ENCODE measurements at regions not wholly inside any gene's neighbourhood (a gene's known extent, or its start where the extent isn't known, plus 50 kb on each side); places are given as distances from the start of the nearest gene placed in this dataset.

DNA sequence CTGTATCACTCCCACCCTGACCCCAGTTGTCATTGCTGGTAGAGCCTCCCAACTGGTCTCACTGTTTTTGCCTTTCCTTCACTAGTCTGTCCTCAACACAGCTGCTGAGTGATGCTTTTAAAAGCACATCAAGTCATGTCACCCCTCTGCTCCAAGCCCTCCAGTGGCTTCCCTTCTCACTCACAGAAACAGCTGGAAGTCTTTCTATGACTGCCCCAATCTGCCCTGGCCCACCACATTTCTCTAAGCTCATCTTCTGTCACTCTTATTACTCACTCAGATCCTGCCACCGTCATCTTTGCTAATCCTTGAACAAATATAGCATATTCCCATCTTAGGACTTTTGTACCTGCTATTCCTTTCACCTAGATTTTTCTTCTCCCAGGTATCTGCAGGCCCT lies 242.6 kb upstream of the RBBP8 start:
- Histone ChIP-seq H3K36me3 (no peaks in the 10 kb centered on the region), H3K27ac (no peak overlapping the region), H3K27me3 (no peaks in the 10 kb centered on the region), H3K9me3 (no peaks in the 10 kb centered on the region), H3K4me1 (no peaks in the 10 kb centered on the region), H3K4me3 (no peak overlapping the region)
- TF ChIP-seq, protein P1, sequence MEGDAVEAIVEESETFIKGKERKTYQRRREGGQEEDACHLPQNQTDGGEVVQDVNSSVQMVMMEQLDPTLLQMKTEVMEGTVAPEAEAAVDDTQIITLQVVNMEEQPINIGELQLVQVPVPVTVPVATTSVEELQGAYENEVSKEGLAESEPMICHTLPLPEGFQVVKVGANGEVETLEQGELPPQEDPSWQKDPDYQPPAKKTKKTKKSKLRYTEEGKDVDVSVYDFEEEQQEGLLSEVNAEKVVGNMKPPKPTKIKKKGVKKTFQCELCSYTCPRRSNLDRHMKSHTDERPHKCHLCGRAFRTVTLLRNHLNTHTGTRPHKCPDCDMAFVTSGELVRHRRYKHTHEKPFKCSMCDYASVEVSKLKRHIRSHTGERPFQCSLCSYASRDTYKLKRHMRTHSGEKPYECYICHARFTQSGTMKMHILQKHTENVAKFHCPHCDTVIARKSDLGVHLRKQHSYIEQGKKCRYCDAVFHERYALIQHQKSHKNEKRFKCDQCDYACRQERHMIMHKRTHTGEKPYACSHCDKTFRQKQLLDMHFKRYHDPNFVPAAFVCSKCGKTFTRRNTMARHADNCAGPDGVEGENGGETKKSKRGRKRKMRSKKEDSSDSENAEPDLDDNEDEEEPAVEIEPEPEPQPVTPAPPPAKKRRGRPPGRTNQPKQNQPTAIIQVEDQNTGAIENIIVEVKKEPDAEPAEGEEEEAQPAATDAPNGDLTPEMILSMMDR (IDR thresholded peaks at IDR 0.05), result no peak
- no peak for DNase-seq (ENCODE audit: low spot score)

DNA sequence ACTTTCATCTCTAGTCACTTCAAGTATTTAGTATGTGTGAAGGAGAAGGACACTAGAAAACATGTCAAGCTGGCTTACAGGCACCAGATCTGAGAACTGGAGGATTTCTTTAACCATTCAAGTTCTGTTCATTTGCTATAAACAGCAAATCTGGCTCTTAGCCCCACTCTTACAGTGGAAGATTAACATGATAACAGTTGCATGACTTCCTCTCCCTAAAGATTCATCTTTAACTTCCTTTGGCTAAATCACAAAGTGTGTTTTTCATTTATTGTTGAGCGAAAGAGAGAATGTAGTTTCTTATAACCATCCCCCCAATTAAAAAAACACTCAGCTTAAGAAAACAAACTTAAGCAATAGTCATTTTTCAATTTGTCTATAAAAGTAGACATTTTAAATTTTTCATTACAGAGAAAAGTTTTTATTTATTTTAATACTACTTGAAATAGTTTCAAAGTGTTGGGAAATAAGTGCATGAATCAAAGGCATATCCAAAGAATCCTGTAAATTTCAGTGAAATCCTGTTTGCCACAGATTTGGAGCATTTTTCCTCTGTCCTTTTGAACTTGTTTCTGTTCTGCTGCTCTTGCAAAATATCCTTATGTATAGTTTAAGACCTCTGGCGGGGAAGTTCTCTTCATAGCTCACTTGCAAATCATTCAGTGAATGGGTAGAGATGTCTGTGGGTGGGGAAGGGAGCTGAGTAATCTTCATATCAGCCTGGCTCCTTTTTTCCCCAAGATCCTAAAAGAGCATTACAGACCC lies 241.0 kb upstream of the RBBP8 start:
- no peak overlapping the region for H3K27ac ChIP-seq
- TF ChIP-seq, protein P1 (IDR thresholded peaks at IDR 0.05), result no peak

DNA sequence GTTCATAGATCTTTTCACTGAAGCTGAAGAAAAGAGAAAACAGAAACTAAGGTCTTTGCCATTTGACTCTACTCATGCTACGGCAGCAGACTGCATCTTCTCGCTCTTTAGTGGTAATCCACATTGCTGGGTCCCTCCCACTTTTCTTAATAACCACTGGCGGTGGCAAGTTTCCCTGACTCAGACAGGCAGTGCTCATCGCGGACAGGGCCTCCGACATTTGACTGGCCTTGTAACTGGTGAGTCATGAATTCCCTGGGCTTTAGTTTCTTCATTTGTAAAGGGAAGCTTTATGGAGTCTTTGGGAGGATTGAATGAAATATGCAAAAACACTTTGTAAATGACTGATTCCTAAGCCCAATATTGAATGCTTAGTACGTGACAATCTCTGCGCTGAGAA lies 238.2 kb upstream of the RBBP8 start:
- Histone ChIP-seq H3K9me3 (no peaks in the 10 kb centered on the region), H3K27me3 (no peaks in the 10 kb centered on the region), H3K4me3 (no peak overlapping the region), H3K27ac (no peak overlapping the region), H3K4me1 (no peaks in the 10 kb centered on the region), H3K36me3 (no peaks in the 10 kb centered on the region)
- DNase-seq (ENCODE audit: low spot score), result peak; percentile 90
- TF ChIP-seq, protein P1 (IDR thresholded peaks at IDR 0.05), result no peak

More for the DNA sequence above, 241.0 kb upstream of the RBBP8 start:
- Histone ChIP-seq H3K4me3 (no peak overlapping the region), H3K27me3 (no peaks in the 10 kb centered on the region), H3K9me3 (no peaks in the 10 kb centered on the region), H3K36me3 (no peaks in the 10 kb centered on the region), H3K4me1 (no peaks in the 10 kb centered on the region)
- no peak for DNase-seq (ENCODE audit: low spot score)

DNA sequence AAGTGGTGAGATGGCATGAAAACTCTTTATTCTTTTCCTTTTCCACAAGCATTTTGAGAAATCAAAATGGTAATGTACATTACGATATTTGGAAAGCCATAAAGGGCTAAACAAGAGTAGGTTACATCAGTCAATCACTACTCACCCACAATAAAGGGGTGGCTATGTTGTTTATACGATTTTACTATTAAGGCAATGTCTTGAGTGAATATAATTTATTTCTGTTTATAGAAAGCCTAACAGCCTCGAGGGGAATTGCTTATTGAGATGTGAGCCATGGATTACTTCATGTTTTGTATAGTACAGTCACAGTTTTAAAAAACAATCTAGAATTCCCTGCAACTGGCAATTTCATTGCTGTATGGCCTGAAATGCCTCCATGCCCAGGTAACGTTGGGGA lies 237.5 kb upstream of the RBBP8 start:
- TF ChIP-seq, protein P1 (IDR thresholded peaks at IDR 0.05), result no peak
- no peaks in the 10 kb centered on the region for H3K9me3 ChIP-seq
- H3K27ac ChIP-seq, result no peak overlapping the region
- H3K27me3 ChIP-seq, result no peaks in the 10 kb centered on the region
- no peak overlapping the region for H3K4me3 ChIP-seq
- H3K4me1 ChIP-seq, result no peaks in the 10 kb centered on the region
- H3K36me3 ChIP-seq, result no peaks in the 10 kb centered on the region
- DNase-seq (ENCODE audit: low spot score), result no peak

DNA sequence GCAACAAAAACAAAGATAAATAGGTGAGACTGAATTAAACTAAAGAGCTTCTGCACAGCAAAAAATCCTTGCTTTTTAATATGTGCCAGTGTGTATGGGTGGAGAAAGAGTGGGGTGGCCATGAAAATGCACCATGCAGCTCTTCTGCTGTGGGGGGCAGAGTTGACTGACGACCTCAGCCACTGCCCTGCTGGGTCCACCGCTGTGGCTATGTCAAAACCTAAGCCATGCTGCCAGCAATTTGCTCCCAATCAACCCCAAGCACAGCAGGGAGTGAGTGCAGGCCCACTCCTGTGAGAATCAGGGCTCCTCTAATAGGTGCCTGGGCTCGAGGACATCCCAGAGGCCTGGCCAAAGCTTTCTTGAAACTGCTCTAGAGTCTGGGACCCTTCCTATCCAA lies 235.6 kb upstream of the RBBP8 start:
- no peak overlapping the region for H3K27ac ChIP-seq
- no peaks in the 10 kb centered on the region for H3K36me3 ChIP-seq
- TF ChIP-seq, protein P1 (IDR thresholded peaks at IDR 0.05), result no peak
- no peaks in the 10 kb centered on the region for H3K4me1 ChIP-seq
- no peak overlapping the region for H3K4me3 ChIP-seq
- H3K9me3 ChIP-seq, result no peaks in the 10 kb centered on the region
- DNase-seq (ENCODE audit: low spot score), result no peak
- H3K27me3 ChIP-seq, result no peaks in the 10 kb centered on the region

DNA sequence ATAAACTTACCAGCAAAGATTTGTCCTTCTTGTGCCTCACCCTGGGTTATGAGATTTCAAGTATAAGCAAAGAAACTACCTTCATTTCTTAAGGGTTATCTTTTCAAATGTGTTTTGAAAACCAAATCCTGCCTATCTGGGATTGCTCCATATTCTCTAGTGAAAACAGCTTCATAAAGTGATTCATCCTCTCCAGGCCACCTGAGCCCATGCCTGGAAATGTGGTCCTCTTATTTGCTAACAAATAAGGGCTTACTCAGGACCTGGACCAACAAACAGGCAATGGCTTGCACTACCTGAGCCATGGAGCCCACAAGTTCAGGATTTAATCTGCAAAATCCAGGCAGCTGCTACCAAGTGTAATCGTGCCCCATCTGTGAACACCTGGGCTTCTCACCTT lies 234.4 kb upstream of the RBBP8 start:
- no peak overlapping the region for H3K27ac ChIP-seq
- no peak overlapping the region for H3K4me3 ChIP-seq
- no peak for DNase-seq (ENCODE audit: low spot score)
- H3K27me3 ChIP-seq, result no peaks in the 10 kb centered on the region
- no peaks in the 10 kb centered on the region for H3K9me3 ChIP-seq
- TF ChIP-seq, protein P1 (IDR thresholded peaks at IDR 0.05), result no peak
- no peaks in the 10 kb centered on the region for H3K36me3 ChIP-seq
- H3K4me1 ChIP-seq, result no peaks in the 10 kb centered on the region
